SK-N-MC (cell line): ENCODE measurements at regions not wholly inside any gene's neighbourhood (a gene's known extent, or its start where the extent isn't known, plus 50 kb on each side); places are given as distances from the start of the nearest gene placed in this dataset.

Experiments used
- EZH2 ChIP-seq: fragments of 200-600 bp; sonication (generic); IDR thresholded peaks from one replicate; pipeline ENCODE4 v1.6.1; 2017; ENCODE audit warnings: antibody characterized with exemption
- FOXP2 ChIP-seq: optimal IDR thresholded peaks from 2 replicates; pipeline ENCODE3; 2011; ENCODE audit warnings: mild to moderate bottlenecking, moderate library complexity; ENCODE audit not compliant: insufficient read depth; ENCODE audit errors: extremely low read length, control extremely low read depth
- POLR2AphosphoS5 ChIP-seq: IDR thresholded peaks from 2 replicates; pipeline ENCODE4 v1.6.1; 2012; ENCODE audit warnings: mild to moderate bottlenecking, low read depth, low read length, borderline replicate concordance

GRCh38 chr6:90677440-90677839, 90.6 kb upstream of the MAP3K7 start:
- TF ChIP-seq POLR2AphosphoS5 = no peak
- no peak for TF ChIP-seq EZH2
- TF ChIP-seq FOXP2 = no peak
